GM19035 (cell line): ENCODE measurements at regions not wholly inside any gene's neighbourhood (a gene's known extent, or its start where the extent isn't known, plus 50 kb on each side); places are given as distances from the start of the nearest gene placed in this dataset.

ENCODE experiments used
- ATAC-seq: cut with Tn5 transposase; IDR thresholded peaks from one replicate; pipeline ENCODE4 v1.9.1; 2021; ENCODE audit not compliant: unreplicated experiment

- ATAC-seq, result no peak
Measured at GRCh38 chr10:4067931-4068561, 283.0 kb upstream of the KLF6 start.

GRCh38 chr10:4067531-4067930, 282.5 kb upstream of the KLF6 start:
- peak; percentile 66 for ATAC-seq

DNA sequence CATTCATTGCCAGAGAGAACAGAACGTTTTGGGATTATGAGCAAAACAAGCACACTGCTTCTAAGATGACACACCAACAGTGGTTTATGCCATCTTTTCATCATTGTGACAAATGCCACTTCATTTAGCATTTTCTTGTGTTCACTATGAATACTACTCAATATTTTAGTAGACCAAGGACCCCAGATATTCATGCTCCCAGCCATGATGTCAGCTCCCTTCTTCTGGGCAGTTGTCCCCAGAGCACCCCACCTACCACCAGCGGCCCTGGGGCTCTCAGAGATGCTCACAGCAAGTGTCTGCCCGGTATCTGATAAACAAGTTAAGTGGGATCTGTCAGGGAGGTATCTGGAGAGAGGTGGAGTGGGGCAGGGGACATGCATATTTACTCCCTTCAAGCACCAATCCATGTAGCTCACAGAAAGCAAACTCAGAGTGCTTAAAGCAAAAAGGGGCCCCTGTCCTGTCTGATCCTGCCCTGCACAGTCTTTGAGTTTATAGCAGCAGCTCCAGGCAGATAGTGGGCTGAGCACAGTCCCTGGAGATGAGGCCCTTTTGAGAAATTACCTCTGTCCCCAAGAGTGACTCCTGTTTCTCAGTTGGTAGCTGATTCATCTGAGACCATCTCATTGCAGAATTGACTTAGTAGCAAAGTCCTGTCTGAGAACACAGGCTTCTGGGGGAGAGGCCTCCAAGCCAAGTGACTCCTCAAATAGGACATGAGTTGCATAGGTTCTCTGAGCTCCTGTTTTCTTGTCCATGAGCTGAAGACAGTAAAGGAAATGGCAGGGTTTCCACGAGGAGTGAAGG, 281.8 kb upstream of the KLF6 start:
- ATAC-seq, result peak; percentile 37

DNA sequence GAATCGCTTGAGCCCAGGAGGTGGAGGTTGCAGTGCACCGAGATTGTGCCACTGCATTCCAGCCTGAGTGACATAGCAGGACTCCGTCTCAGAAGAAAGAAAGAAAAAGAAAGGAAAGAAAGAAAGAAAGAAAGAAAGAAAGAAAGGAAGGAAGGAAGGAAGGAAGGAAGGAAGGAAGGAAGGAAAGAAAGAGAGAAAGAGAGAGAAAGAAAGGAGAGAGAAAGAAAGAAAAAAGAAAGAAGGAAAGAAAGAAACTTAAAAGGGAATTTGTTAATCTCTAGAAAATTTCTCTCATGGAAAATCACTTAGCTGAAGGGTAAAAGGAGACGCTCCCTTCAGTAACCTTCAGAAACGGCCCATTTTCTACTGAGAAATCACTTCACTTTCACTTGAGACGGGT, 279.5 kb upstream of the KLF6 start:
- no peak for ATAC-seq

GRCh38 chr10:4063717-4064116, 278.7 kb upstream of the KLF6 start:
- ATAC-seq, result no peak

DNA sequence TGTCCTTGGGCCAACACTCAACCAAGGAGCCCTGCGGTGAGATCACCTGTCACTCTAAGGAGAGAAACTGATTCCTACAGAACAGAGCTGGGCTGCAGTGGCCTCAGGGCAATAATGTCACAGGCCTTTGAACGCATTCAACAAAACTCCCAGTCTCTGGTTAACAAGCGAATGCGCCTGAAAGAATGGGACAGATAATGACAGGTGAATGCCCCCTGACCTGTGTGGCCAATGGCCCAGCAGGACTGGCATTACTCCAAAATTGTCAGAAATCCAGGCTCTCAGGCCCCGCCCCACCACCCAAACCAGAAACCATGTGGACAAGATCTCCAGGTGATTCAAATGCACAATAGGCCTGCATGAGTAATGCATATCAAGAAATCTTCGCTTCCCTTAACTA, 277.7 kb upstream of the KLF6 start:
- no peak for ATAC-seq

GRCh38 chr10:4062072-4062471, 277.1 kb upstream of the KLF6 start:
- no peak for ATAC-seq

- ATAC-seq, result no peak
Measured at GRCh38 chr10:4061441-4061951, 276.5 kb upstream of the KLF6 start.

DNA sequence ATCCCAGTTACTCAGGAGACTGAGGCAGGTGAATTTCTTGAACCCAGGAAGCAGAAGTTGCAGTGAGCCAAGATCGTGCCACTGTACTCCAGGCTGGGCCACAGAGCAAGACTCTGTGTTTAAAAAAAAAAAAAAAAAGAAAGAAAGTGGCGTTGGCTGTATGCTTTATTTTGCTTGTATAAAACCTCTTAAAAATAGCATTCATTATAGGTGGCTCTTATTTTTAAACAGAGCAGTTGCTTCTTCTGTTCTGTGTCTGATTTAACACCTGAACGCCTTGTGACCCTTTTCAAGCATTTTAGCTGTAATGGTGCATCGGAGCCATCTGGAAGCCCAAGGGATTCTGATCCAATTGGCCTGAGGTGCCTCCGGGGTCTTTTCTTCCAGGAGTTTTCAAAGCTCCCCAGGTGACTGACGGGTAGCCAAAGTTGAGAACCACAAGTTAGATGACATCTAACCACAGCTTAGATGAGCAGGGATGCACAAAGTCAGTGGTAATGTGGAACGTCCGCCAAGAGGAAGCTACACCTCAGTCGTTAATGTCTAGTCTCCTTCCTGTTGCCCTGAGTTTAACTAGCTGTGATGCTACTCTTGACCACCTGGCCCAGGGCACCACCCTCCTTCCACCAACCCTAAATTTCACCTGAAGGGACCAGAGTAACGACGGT, 274.6 kb upstream of the KLF6 start:
- no peak for ATAC-seq

DNA sequence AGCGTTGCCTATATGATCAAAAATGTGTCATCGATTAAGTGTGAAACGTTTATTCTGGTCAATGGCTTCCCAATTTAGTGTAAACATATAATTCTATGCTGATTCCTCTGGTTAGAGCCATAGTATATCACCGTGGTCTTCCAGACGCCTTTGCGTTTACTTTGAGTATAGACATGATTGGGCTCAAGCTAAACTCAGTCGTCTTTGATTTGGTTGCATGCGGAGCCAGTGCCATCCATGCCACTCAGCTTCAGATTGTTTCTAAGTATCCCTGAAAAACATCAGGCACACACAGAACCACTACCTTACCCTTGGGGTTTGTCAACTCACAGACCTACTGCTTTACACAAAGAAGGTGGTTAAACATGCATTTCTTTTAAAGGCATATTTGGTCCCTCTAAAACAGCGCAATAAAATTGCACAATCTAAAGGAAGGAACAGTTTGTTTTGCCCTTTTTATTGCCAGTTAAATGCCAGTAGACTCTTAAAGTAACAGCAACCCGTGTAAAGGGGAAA, 273.6 kb upstream of the KLF6 start:
- ATAC-seq, result no peak

DNA sequence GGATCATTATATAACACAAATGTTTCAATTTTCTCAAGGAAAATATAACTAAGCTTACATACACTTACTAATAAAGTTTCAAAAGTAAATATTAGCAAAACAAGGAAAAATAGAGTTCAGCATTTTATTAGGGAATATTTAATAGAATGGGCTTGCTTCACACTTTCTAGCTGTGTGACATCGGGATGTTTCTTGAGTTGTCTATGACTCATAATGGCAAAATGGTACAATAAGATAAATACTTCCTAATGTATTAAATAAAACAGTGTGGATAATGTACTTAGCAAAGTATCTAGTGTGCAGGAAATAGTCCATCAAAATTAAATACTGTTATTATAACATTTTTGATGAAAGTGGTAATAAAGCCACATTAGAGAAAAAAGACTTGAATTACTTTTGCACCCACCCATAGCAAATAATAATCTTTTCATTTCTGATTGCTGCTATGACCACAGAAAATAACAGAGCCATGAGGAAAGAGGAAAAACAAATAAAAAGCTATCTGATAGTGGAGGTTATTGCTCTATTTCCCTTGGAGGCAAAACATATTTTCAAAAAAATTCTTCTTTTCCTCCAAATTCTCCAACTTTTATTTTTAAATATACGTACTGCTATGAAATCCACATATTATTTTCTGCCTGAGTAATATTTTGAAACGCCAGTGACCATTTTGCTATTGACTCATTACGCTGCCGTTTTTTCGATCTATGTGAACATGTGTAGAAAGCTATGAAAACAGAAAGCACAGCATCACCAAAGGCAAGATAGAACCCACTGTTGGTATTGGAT, 272.9 kb upstream of the KLF6 start:
- no peak for ATAC-seq

DNA sequence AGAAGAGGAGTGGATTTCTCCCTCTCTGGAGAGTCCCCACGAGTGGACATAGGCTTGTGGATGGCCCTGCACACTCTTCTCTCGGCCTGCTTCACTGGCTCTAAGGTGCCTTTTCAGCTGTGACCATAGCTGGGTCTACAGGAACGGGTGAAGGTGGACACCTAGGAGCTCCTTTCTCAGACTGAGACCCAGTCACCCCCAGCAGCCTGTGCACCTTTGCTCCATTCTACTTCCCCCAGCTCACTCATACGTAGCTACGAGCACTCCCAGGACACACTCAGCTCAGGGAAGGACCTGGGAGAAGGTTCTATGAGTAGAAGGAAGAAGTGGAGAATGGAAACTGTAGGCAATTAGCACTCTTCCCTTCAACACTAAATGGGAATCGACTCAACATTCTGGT, 272.0 kb upstream of the KLF6 start:
- ATAC-seq, result no peak

DNA sequence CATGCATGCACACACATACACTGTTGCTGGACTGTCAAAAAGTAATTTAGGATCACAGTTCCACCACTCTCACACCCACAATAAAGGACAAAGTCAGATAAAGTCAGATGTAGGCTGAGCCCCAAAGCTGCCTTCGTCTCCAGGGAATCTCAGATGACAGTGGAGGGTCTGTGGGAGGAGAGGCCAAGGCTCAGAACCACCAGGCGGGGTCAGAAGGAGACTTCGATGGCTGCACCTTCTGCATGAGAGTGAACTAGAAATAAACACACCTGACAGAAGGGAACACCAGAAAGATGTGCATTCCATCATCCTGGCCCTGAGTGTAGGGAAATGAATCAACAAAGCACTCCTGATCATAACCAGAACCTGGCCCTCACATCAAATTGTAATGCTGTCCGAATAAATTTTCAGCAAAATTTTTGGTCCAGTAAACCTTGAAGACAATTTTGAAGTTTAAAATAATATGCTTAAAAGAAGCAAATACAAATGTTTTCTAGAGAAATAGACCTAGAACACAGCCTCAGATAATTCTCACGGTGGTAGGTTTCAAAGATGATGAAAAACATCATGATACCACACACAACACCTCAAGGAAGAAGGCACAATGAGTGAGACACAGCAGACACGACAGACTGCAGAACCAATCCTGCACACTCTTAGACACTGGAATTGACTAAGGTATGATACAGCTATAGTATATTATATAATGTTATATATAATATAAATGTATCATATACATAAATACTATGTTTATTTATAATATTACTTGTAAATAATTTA, 269.8 kb upstream of the KLF6 start:
- ATAC-seq, result no peak

GRCh38 chr10:4053940-4054339, 268.9 kb upstream of the KLF6 start:
- ATAC-seq, result no peak

GRCh38 chr10:4051641-4052151, 266.7 kb upstream of the KLF6 start:
- no peak for ATAC-seq

GRCh38 chr10:4051011-4051640, 266.1 kb upstream of the KLF6 start:
- ATAC-seq, result no peak

- no peak for ATAC-seq
Measured at GRCh38 chr10:4050061-4050460, 265.1 kb upstream of the KLF6 start.

DNA sequence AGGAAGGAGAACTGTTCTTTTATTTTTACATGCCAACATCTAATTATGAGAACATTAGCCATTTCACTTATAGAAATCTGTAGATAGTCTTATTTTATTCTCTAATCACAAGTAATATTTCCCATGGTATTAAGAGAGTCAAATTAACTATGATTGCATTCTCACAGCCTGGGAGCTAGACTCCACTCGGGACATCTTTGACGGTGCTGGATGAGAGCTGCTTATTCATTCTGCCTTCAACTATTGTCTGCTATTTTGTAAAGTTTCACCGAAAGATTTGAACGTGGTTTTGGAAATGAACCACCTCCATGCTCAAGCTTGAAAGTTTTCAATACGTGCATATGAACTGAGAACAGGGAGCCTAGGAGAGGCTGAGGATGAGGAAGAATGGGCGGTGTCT, 264.3 kb upstream of the KLF6 start:
- ATAC-seq, result no peak

GRCh38 chr10:4048236-4048864, 263.3 kb upstream of the KLF6 start:
- no peak for ATAC-seq
